BJ (cell line): ENCODE measurements at regions not wholly inside any gene's neighbourhood (a gene's known extent, or its start where the extent isn't known, plus 50 kb on each side); places are given as distances from the start of the nearest gene placed in this dataset.

Experiments
- CTCF ChIA-PET: fragments of 350-600 bp; formaldehyde crosslinking; extraction: SDS; loops from one replicate; lab custom pipeline; 2021; ENCODE audit warnings: antibody characterized with exemption, inconsistent platforms; lab: Yijun Ruan, JAX
- POLR2A ChIA-PET: fragments of 300-600 bp; sonication (Branson Sonifier 250); formaldehyde crosslinking; extraction: SDS; loops from one replicate; lab custom pipeline; 2021; ENCODE audit warnings: antibody characterized with exemption; lab: Charles Lee
- DNase-seq: peaks from one replicate; pipeline ENCODE4 v3.0.0-alpha.2; 2011; ENCODE audit warnings: low read depth
- H3K27me3 ChIP-seq: 2 replicates; pipeline ENCODE4 v1.6.0; 2011; ENCODE audit warnings: low read length; ENCODE audit not compliant: control insufficient read depth, insufficient read depth
- H3K36me3 ChIP-seq: 2 replicates; pipeline ENCODE4 v1.5.1; 2011; ENCODE audit warnings: low read length; ENCODE audit not compliant: control insufficient read depth, insufficient read depth
- H3K4me3 ChIP-seq: 2 replicates; pipeline ENCODE4 v1.5.1; 2011; ENCODE audit warnings: low read depth, mild to moderate bottlenecking, control low read depth, low read length
- TF ChIP-seq, protein P1 (sequence below): IDR thresholded peaks from 2 replicates; pipeline ENCODE4 v1.5.1; 2011; ENCODE audit warnings: low read depth, mild to moderate bottlenecking, control low read depth, inconsistent platforms, low read length, moderate library complexity; ENCODE audit not compliant: insufficient read depth

DNA sequence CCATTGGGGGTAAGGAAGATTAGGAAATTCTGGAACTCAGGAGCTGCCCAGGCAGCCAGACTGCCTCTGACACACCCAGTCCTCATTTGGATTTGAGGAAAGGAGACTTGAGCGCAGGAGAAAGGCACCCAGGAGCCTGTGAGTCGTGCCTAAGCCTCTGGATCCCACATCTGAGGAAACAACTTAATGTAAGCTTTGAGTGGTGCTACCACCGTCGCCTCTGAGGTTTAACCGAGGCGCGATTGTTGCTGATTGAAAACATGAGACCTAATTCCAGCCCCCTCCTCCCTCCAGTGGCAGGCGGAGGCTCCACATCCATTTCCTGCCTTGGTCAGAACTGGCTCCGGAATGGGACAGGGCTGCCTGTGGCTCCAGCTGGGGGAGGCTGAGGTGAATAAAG lies 176.7 kb upstream of the PKDCC start:
- POLR2A ChIA-PET = no interaction called here

DNA sequence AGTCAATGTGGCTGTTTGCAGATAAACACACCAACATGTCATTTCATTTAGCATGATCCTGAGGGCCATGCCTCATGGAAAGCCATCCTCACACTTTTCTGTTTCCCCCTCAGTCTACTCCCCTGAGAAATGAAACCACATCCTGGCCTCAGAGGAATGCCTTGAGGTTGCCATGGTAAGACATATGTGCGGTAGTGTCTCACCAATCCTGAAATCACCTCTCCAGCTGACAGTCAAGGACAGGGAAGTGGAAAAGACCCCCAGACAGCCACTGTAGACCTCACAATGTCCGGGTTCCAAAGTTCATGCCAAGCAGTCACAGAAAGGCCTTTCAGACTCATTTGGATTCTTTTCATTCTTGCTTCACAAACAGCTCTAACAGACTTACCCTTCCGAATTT lies 175.2 kb upstream of the PKDCC start:
- TF ChIP-seq, protein P1, sequence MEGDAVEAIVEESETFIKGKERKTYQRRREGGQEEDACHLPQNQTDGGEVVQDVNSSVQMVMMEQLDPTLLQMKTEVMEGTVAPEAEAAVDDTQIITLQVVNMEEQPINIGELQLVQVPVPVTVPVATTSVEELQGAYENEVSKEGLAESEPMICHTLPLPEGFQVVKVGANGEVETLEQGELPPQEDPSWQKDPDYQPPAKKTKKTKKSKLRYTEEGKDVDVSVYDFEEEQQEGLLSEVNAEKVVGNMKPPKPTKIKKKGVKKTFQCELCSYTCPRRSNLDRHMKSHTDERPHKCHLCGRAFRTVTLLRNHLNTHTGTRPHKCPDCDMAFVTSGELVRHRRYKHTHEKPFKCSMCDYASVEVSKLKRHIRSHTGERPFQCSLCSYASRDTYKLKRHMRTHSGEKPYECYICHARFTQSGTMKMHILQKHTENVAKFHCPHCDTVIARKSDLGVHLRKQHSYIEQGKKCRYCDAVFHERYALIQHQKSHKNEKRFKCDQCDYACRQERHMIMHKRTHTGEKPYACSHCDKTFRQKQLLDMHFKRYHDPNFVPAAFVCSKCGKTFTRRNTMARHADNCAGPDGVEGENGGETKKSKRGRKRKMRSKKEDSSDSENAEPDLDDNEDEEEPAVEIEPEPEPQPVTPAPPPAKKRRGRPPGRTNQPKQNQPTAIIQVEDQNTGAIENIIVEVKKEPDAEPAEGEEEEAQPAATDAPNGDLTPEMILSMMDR = no peak
- no peak overlapping the region for H3K4me3 ChIP-seq
- POLR2A ChIA-PET = no interaction called here
- no peak for DNase-seq
- H3K36me3 ChIP-seq = no peaks in the 10 kb centered on the region
- CTCF ChIA-PET = interaction anchor here (0.7 to 11.8 kb wide), 9 partner anchors 10 to 223 kb away, joined by 3 to 422 read pairs (median 5); no protein-coding TSS in a partner anchor
- H3K27me3 ChIP-seq = peaks cover under 1% of the 10 kb centered on the region; the same call in 1 of the 2 replicates

More for the DNA sequence above, 176.7 kb upstream of the PKDCC start:
- CTCF ChIA-PET = interaction anchor here (0.8 to 11.8 kb wide), 17 partner anchors 8 to 458 kb away, joined by 3 to 422 read pairs (median 5); no protein-coding TSS in a partner anchor
- Histone ChIP-seq H3K27me3 (peaks cover 2% of the 10 kb centered on the region; the same call in 1 of the 2 replicates), H3K36me3 (no peaks in the 10 kb centered on the region), H3K4me3 (no peak overlapping the region)
- no peak for DNase-seq
- TF ChIP-seq, protein P1 = 0 out of 2 replicates have a peak, but pooled peaks have one; percentile 19

DNA sequence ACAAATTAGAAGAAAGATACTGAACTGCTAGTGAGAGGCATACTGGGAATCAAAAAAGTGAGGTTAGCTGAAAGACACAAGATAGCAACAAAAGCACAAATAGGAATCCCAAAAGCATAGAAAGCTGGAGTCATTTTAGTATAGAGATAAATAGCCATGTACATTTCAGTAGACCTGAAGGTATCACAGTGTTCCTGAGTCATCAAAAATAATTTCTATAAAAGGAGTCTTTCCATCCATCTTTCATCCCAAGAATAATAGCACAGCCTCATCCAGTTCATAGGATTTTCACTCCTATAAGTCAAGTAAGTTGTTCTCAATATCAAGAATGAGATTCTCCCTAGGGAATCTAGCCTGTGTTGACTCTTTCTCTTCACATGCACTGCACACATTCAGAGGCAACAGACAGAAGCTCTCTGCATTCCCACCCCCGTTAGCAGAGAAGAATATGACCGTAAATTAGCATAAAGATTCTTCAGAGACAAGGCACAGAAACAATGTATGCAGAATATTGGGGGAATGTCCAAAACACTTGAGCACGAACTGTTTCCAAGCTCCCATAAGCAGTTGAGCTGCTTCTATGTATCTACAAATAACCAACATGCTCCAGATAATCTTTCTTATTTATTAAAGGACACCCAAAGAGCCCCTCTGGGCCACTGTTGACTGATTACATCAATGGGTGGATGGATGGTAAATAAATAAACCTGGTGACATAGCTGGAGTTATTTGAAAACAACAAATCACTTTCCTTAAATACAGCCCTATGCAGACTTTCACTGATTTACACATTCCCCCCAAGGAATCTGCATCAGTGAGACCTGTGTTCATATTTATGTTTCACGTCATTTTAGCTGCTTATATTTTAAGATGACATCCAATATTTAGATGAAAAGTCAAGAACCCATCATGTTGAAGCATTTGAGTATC lies 174.5 kb upstream of the PKDCC start:
- Histone ChIP-seq H3K27me3 (no peaks in the 10 kb centered on the region), H3K4me3 (no peak overlapping the region), H3K36me3 (no peaks in the 10 kb centered on the region)
- POLR2A ChIA-PET = no interaction called here
- TF ChIP-seq, protein P1 = no peak
- DNase-seq = no peak
- CTCF ChIA-PET = interaction anchor here (1.7 to 11.8 kb wide), 5 partner anchors 14 to 222 kb away, joined by 3 to 422 read pairs (median 8); no protein-coding TSS in a partner anchor

DNA sequence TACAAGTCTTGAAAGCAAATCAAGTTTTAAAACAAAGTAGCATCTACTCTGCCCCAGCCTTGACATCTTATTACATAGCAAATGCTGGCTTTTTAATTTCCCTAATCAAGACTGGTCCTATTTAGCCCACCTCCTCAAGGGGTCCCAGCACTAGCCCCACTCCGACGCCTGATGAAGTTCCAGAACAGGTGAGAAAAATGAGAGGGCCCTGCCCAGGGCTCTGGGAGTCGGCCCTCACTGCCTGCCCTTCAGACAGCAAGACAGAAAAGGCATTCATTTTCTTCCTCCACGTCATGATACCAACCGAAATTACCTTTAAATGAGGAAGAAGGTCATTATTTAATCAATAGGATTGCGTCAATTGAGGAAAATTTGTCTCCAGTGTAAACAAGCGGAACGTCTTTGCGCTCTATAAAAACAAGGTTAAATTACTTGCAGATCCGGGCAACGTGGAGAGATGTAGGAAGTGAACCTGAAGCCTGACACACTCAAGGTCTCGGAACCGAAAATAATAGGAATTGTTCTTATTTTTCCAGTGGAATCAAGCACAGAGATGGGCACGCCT lies 170.6 kb upstream of the PKDCC start:
- CTCF ChIA-PET = no interaction called here
- Histone ChIP-seq H3K27me3 (peaks cover 2% of the 10 kb centered on the region; the same call in 1 of the 2 replicates), H3K36me3 (no peaks in the 10 kb centered on the region), H3K4me3 (no peak overlapping the region)
- TF ChIP-seq, protein P1 = no peak
- DNase-seq = no peak
- POLR2A ChIA-PET = no interaction called here

DNA sequence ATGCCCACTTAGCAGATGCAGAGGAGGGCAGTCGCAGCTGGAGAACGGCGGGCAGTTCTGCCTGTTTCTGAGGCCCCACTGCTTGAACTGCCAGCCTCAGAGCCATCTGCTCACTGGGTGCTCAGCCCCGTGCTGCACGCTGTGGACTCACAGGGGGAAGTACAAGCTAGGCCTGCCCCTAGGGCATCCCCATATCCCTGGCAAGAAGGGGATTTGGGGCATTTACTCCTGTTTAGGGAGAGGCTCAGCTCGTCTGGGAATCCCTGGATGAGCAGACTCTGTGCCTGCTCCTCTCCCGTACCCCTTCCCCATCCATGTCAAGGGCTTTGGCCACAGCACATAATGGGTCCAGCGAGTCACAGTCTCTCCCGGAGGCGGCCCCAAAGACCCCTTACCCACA lies 169.8 kb upstream of the PKDCC start:
- TF ChIP-seq, protein P1 = no peak
- H3K27me3 ChIP-seq = peaks cover 2% of the 10 kb centered on the region; the same call in 1 of the 2 replicates
- no peak for DNase-seq
- POLR2A ChIA-PET = no interaction called here
- H3K36me3 ChIP-seq = no peaks in the 10 kb centered on the region
- CTCF ChIA-PET = interaction anchor here (1.3 to 3.5 kb wide), 4 partner anchors 8 to 209 kb away, joined by 3 to 25 read pairs (median 16); no protein-coding TSS in a partner anchor
- no peak overlapping the region for H3K4me3 ChIP-seq
